ENCODE measurements at regions not wholly inside any gene's neighbourhood (a gene's known extent, or its start where the extent isn't known, plus 50 kb on each side); places are given as distances from the start of the nearest gene placed in this dataset.

DNA sequence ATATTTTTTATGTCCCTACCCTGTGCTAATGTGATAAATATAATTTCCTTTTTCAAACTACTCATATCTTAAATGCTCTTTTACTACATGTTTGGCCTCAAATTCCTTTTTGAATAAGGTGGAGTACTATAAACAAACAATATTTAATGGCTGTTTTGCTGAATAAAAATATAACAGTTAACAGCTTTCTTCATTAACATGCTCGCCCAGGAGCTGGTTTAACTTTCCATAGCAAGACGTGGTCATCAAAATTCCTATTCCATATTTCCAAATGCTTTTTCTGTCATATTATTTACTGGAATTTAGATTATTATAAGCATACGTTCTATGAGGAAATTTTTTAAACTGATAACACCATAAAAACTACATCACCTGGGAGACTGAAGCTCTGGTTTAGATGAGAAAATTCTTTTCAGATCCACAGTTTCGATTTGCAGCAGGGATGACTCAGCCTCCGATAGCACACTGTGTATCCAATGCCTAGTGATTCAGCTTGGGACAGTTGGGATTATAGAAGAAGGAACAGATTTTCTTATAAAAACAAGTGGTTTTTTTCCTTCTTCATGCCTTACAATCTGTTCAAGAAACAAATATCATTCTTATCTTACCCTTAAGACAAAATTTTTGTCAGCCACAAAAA is 129.1 kb downstream of the FBXO8 start:
- TF ChIP-seq TSHZ2 (CRISPR knock-in tag; IDR thresholded peaks at IDR 0.05) (no peak), CREB5 (CRISPR knock-in tag; IDR thresholded peaks at IDR 0.05; ENCODE audit: low read depth) (no peak)

All from SK-N-SH treated with all-trans-retinoic acid at 6 μM for 48 hours (cell line).